ENCODE measurements at regions not wholly inside any gene's neighbourhood (a gene's known extent, or its start where the extent isn't known, plus 50 kb on each side); places are given as distances from the start of the nearest gene placed in this dataset.

GRCh38 chr1:195158091-195158490, 1450.1 kb downstream of the KCNT2 start:
- Histone ChIP-seq H3K27ac (no peak overlapping the region), H3K4me3 (no peak overlapping the region), H3K36me3 (no peaks in the 10 kb centered on the region), H3K27me3 (replicated peaks; ENCODE audit: insufficient read depth) (no peaks in the 10 kb centered on the region), H3K9me3 (no peaks in the 10 kb centered on the region), H3K4me1 (ENCODE audit: control insufficient read depth in 1 of 2, low read depth in 2 of 2) (no peaks in the 10 kb centered on the region)
- ATAC-seq (ENCODE audit: insufficient number of reproducible peaks, low FRiP score, low read depth) (no peak), DNase-seq (ENCODE audit: low spot score) (no peak)
- no peak for TF ChIP-seq CTCF (IDR thresholded peaks at IDR 0.05)

GRCh38 chr1:195153107-195153506, 1455.1 kb downstream of the KCNT2 start:
- DNase-seq (ENCODE audit: low spot score) = no peak
- H3K4me1 ChIP-seq (ENCODE audit: control insufficient read depth in 1 of 2, low read depth in 2 of 2) = no peaks in the 10 kb centered on the region
- TF ChIP-seq CTCF (IDR thresholded peaks at IDR 0.05) = no peak
- no peak overlapping the region for H3K27ac ChIP-seq
- no peaks in the 10 kb centered on the region for H3K9me3 ChIP-seq
- no peaks in the 10 kb centered on the region for H3K36me3 ChIP-seq
- ATAC-seq (ENCODE audit: insufficient number of reproducible peaks, low FRiP score, low read depth) = no peak
- H3K4me3 ChIP-seq = no peak overlapping the region
- no peaks in the 10 kb centered on the region for H3K27me3 ChIP-seq (replicated peaks; ENCODE audit: insufficient read depth)

GRCh38 chr1:195150768-195151167, 1457.5 kb downstream of the KCNT2 start:
- Histone ChIP-seq H3K4me3 (no peak overlapping the region), H3K9me3 (no peaks in the 10 kb centered on the region), H3K27me3 (replicated peaks; ENCODE audit: insufficient read depth) (no peaks in the 10 kb centered on the region), H3K27ac (no peak overlapping the region), H3K4me1 (ENCODE audit: control insufficient read depth in 1 of 2, low read depth in 2 of 2) (no peaks in the 10 kb centered on the region), H3K36me3 (no peaks in the 10 kb centered on the region)
- no peak for ATAC-seq (ENCODE audit: insufficient number of reproducible peaks, low FRiP score, low read depth)
- DNase-seq (ENCODE audit: low spot score) = no peak
- TF ChIP-seq CTCF (IDR thresholded peaks at IDR 0.05) = no peak

- Histone ChIP-seq H3K4me1 (ENCODE audit: control insufficient read depth in 1 of 2, low read depth in 2 of 2) (no peaks in the 10 kb centered on the region), H3K4me3 (no peak overlapping the region), H3K9me3 (peaks cover 3% of the 10 kb centered on the region), H3K27me3 (replicated peaks; ENCODE audit: insufficient read depth) (no peaks in the 10 kb centered on the region), H3K36me3 (no peaks in the 10 kb centered on the region), H3K27ac (no peak overlapping the region)
- no peak for TF ChIP-seq CTCF (IDR thresholded peaks at IDR 0.05)
- ATAC-seq (ENCODE audit: insufficient number of reproducible peaks, low FRiP score, low read depth) (no peak), DNase-seq (ENCODE audit: low spot score) (no peak)
These were observed 1466.9 kb downstream of the KCNT2 start for GRCh38 chr1:195141294-195141693.

- Histone ChIP-seq H3K27ac (no peak overlapping the region), H3K9me3 (no peaks in the 10 kb centered on the region), H3K4me1 (ENCODE audit: control insufficient read depth in 1 of 2, low read depth in 2 of 2) (no peaks in the 10 kb centered on the region), H3K36me3 (no peaks in the 10 kb centered on the region), H3K4me3 (no peak overlapping the region), H3K27me3 (replicated peaks; ENCODE audit: insufficient read depth) (no peaks in the 10 kb centered on the region)
- TF ChIP-seq CTCF (IDR thresholded peaks at IDR 0.05) = no peak
- ATAC-seq (ENCODE audit: insufficient number of reproducible peaks, low FRiP score, low read depth) = no peak
- DNase-seq (ENCODE audit: low spot score) = no peak
These were observed 1477.6 kb downstream of the KCNT2 start for GRCh38 chr1:195130598-195130997.
